ENCODE measurements at regions not wholly inside any gene's neighbourhood (a gene's known extent, or its start where the extent isn't known, plus 50 kb on each side); places are given as distances from the start of the nearest gene placed in this dataset.

DNA sequence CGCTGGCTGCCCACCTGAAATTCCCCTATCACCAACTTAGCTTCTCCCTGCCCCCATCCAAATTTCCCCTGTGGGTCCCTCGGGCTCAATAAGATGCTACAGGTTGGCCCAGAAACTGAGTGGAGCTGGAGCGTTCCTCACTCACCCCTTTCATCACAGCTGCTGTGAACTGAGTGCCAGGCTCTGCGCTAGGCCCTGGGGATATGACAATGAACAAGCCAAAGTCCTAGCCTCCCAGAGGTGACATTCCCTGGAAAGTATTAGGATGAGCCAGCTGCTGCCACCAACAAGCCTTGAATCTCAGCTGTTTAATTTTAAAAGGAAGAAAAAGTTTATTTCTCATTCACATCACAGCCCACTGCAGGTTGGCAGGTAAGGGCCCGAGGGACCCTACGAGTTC lies 86.6 kb upstream of the EYA2 start:
- TF ChIP-seq, protein P1, sequence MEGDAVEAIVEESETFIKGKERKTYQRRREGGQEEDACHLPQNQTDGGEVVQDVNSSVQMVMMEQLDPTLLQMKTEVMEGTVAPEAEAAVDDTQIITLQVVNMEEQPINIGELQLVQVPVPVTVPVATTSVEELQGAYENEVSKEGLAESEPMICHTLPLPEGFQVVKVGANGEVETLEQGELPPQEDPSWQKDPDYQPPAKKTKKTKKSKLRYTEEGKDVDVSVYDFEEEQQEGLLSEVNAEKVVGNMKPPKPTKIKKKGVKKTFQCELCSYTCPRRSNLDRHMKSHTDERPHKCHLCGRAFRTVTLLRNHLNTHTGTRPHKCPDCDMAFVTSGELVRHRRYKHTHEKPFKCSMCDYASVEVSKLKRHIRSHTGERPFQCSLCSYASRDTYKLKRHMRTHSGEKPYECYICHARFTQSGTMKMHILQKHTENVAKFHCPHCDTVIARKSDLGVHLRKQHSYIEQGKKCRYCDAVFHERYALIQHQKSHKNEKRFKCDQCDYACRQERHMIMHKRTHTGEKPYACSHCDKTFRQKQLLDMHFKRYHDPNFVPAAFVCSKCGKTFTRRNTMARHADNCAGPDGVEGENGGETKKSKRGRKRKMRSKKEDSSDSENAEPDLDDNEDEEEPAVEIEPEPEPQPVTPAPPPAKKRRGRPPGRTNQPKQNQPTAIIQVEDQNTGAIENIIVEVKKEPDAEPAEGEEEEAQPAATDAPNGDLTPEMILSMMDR (IDR thresholded peaks at IDR 0.05) = no peak
- TF ChIP-seq EZH2phosphoT487 (IDR thresholded peaks at IDR 0.05) (no peak), EZH2 (IDR thresholded peaks at IDR 0.05) (no peak)

Measured in neural progenitor cell (in vitro differentiated cells).